ENCODE measurements at regions not wholly inside any gene's neighbourhood (a gene's known extent, or its start where the extent isn't known, plus 50 kb on each side); places are given as distances from the start of the nearest gene placed in this dataset.

DNA sequence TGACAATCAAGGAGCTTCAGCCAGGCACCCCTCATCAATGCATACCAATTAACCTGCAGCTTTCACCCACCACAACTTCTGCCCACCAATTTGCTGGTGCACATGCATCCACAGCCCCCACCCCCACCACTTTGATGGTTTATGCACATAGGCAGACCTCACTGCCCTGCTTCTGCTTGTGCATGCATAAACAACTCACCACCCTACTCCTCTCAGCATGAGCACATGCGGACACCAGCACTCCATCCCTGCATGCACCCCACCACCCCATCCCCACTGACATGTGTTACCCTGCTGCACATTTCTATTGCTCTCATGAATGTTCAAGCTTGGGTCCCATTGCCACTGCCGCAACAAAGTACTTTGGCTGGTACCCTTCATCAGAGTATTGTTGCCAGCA is 94.5 kb upstream of the GALNTL6 start:
- TF ChIP-seq, protein P1, sequence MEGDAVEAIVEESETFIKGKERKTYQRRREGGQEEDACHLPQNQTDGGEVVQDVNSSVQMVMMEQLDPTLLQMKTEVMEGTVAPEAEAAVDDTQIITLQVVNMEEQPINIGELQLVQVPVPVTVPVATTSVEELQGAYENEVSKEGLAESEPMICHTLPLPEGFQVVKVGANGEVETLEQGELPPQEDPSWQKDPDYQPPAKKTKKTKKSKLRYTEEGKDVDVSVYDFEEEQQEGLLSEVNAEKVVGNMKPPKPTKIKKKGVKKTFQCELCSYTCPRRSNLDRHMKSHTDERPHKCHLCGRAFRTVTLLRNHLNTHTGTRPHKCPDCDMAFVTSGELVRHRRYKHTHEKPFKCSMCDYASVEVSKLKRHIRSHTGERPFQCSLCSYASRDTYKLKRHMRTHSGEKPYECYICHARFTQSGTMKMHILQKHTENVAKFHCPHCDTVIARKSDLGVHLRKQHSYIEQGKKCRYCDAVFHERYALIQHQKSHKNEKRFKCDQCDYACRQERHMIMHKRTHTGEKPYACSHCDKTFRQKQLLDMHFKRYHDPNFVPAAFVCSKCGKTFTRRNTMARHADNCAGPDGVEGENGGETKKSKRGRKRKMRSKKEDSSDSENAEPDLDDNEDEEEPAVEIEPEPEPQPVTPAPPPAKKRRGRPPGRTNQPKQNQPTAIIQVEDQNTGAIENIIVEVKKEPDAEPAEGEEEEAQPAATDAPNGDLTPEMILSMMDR (IDR thresholded peaks at IDR 0.05; ENCODE audit: extremely low read depth, insufficient read depth, missing control alignments) = no peak
- no peak for DNase-seq (ENCODE audit: low spot score)
- in situ Hi-C loops (cut with MboI; ENCODE audit: low pct_unique_long_range_greater_than_20kb, low sequenced_read_pairs, unreplicated experiment) = no loop called here

DNA sequence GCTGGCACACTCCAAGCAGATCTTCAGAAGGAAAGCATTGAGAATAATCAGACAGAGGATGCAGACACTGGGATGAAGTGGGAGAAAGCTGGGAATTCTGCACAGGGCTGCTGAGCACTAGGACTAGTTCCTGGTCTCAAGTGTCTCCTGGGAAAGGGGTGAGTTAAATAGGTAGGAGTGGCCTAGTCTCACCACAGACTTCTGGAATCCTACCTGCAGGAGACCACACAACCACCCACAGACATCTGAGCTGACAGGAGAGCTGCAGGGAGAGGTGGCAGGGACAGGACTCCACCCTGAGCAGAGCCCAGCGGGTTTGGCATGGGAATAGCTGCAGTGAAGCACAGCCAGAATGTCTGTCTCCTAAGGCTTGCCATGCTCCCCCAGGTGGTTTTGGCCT is 95.1 kb upstream of the GALNTL6 start:
- in situ Hi-C loops (cut with MboI; ENCODE audit: low pct_unique_long_range_greater_than_20kb, low sequenced_read_pairs, unreplicated experiment) = no loop called here
- TF ChIP-seq, protein P1 (IDR thresholded peaks at IDR 0.05; ENCODE audit: extremely low read depth, insufficient read depth, missing control alignments) = no peak
- no peak for DNase-seq (ENCODE audit: low spot score)

- no peak for DNase-seq (ENCODE audit: low spot score)
- in situ Hi-C loops (cut with MboI; ENCODE audit: low pct_unique_long_range_greater_than_20kb, low sequenced_read_pairs, unreplicated experiment) = no loop called here
- TF ChIP-seq, protein P1 (IDR thresholded peaks at IDR 0.05; ENCODE audit: extremely low read depth, insufficient read depth, missing control alignments) = no peak
Observed at GRCh38 chr4:171717231-171717741, 95.9 kb upstream of the GALNTL6 start.

DNA sequence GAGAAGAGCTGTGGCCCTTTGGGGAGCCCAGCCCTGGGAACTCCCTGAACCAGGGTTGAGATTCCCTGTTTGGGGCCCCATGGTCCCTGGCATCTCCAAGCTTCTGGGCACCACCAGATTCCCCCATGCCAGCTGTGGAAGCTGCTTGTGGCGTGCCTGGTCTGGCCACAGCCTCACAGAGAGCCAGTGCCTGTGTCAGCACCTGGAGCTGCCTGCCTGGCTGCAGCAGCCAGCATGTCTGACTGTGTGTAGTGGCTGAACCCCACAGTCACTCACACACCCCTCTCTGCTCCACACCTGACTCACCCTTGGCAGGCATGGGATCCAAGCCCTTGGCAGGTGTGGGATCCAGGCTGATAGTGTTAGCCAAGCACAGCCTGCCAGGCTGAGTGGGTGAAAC is 97.2 kb upstream of the GALNTL6 start:
- in situ Hi-C loops (cut with MboI; ENCODE audit: low pct_unique_long_range_greater_than_20kb, low sequenced_read_pairs, unreplicated experiment) = no loop called here

GRCh38 chr4:171714791-171715454 is 98.3 kb upstream of the GALNTL6 start:
- DNase-seq (ENCODE audit: low spot score) = no peak
- TF ChIP-seq, protein P1 (IDR thresholded peaks at IDR 0.05; ENCODE audit: extremely low read depth, insufficient read depth, missing control alignments) = no peak
- in situ Hi-C loops (cut with MboI; ENCODE audit: low pct_unique_long_range_greater_than_20kb, low sequenced_read_pairs, unreplicated experiment) = no loop called here

More for the DNA sequence above, 97.2 kb upstream of the GALNTL6 start:
- TF ChIP-seq, protein P1 (IDR thresholded peaks at IDR 0.05; ENCODE audit: extremely low read depth, insufficient read depth, missing control alignments) = no peak
- no peak for DNase-seq (ENCODE audit: low spot score)

DNA sequence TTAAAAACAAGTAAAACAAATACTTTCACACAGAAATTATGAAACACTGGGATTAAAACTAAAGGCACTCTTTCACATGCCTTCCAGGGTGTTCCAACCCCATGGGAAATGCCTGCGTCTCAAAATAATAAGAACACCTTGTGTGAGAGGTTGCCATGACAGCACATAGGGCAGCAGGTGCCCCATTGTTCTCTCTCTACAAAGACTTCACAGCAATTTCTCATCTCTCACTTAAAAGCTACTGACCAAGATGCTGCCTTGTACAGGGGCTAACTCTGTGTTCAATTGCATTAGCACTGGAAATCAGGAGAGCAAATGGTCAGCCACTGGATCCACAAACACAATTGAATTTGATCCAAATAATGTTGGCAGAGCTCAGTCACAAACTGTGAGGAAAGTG is 102.5 kb upstream of the GALNTL6 start:
- in situ Hi-C loops (cut with MboI; ENCODE audit: low pct_unique_long_range_greater_than_20kb, low sequenced_read_pairs, unreplicated experiment) = no loop called here
- no peak for DNase-seq (ENCODE audit: low spot score)
- TF ChIP-seq, protein P1 (IDR thresholded peaks at IDR 0.05; ENCODE audit: extremely low read depth, insufficient read depth, missing control alignments) = no peak

All from GM13977 (cell line).